Epithelial cell of esophagus (primary cell): ENCODE measurements at regions not wholly inside any gene's neighbourhood (a gene's known extent, or its start where the extent isn't known, plus 50 kb on each side); places are given as distances from the start of the nearest gene placed in this dataset.
"Not testable (repeated sequence)": the region's sequence is repeated elsewhere in the genome, so short reads cannot be mapped to it uniquely, and the experiment has no call there.

ENCODE experiments used
- DNase-seq: peaks from one replicate; pipeline ENCODE4 v3.0.0; 2010; ENCODE audit warnings: low read depth
- H3K4me3 ChIP-seq: 2 replicates; pipeline ENCODE4 v1.5.1; 2011; ENCODE audit warnings: mild to moderate bottlenecking, low read length, control low read depth
- TF ChIP-seq, protein P1 (sequence below): IDR thresholded peaks from 2 replicates; pipeline ENCODE4 v1.5.1; 2011; ENCODE audit warnings: low read depth, mild to moderate bottlenecking, low read length, control low read depth, inconsistent platforms; ENCODE audit not compliant: insufficient read depth; ENCODE audit errors: missing control alignments

DNA sequence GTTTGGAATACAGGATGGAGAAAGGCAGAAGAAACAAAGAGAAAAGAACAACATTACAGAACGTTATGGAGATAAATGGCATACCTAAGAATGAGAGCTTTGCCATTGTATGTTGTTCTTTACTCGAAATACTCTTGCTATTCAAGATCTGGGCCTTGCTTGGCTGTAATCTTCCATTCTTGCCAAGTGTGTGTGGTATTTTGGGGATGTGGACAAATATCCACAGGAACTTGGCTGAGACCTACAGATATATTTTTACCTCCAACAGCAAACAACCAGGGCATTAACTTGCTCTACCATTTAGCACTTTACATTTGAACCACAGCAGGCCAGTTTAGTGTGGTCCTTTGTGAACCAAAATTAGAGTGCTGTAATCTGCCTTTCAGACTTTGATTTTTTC is 76.3 kb downstream of the DKK1 start:
- no peak for DNase-seq
- TF ChIP-seq, protein P1, sequence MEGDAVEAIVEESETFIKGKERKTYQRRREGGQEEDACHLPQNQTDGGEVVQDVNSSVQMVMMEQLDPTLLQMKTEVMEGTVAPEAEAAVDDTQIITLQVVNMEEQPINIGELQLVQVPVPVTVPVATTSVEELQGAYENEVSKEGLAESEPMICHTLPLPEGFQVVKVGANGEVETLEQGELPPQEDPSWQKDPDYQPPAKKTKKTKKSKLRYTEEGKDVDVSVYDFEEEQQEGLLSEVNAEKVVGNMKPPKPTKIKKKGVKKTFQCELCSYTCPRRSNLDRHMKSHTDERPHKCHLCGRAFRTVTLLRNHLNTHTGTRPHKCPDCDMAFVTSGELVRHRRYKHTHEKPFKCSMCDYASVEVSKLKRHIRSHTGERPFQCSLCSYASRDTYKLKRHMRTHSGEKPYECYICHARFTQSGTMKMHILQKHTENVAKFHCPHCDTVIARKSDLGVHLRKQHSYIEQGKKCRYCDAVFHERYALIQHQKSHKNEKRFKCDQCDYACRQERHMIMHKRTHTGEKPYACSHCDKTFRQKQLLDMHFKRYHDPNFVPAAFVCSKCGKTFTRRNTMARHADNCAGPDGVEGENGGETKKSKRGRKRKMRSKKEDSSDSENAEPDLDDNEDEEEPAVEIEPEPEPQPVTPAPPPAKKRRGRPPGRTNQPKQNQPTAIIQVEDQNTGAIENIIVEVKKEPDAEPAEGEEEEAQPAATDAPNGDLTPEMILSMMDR, result no peak
- H3K4me3 ChIP-seq, result no peak overlapping the region

DNA sequence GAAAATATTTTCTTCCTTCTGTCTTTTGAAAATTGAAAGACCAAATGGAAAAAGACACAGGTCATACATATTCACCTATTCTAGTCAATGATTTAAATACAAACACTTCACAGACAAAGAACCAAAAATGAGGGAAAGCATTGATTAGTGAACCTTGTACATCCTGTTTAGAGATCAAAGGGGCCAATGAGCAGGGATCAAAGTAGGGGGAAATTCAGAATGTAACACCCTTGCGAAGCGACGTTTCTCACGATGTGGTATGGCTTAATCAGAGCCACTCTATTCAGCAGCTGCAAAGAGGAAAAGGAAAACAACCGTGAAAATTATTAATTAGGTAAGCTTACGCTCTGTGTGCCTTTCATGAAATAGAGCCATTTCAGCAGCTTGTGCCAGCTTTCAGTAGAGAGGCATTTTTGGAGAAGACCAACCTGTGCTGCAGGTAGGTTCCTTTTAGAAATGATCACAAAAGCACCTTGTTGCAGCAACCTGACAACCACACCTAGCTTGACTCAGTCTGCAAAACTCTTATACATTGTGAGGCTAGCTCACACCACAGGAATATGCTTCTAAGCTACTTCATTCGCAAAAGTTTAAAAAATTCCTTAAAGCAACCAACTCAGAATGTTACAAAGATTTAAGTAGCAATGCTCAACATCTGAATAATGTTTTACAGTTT is 78.0 kb downstream of the DKK1 start:
- no peak overlapping the region for H3K4me3 ChIP-seq
- peak; percentile 74 for DNase-seq
- TF ChIP-seq, protein P1, result no peak

DNA sequence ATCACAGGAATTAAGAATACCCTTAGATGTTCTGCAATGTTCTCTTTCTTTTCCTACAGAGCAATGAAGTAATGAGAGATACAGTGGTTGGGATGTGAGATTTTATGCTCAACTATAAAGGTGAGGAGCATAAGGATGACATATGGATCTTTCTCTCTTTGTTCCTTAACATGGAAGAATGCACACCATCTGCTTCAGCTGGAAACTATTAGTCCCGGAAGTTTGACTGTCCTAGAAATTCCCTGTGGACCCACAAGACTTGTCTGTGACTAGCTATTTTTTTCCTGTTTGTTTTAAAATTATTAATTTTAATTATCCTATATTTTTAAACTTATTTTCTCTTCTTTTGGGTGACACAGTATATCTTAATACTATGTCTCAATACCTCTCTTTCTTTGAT is 80.2 kb downstream of the DKK1 start:
- TF ChIP-seq, protein P1, result no peak
- DNase-seq, result no peak

DNA sequence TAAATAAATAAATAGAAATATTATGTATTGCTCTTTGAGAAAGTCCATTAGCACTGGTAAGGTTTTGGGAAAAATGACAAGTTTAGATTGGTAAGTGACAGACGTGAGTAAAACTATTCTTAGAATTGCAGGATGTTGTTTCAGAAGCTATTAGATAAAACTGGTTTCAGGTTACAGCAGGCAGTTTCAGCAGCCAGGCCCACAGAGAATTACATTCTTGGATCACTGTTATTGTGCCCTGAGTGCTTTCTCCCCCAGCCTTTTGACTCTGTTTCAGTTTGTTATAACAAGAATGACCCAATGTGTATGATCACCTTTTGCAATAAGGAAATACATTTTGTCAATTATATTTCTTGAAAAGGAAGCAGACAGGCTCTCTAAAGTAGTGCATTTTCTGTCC is 86.5 kb downstream of the DKK1 start:
- no peak overlapping the region for H3K4me3 ChIP-seq
- TF ChIP-seq, protein P1, result no peak
- DNase-seq, result peak; percentile 45

More for the DNA sequence above, 80.2 kb downstream of the DKK1 start:
- H3K4me3 ChIP-seq, result no peak overlapping the region

DNA sequence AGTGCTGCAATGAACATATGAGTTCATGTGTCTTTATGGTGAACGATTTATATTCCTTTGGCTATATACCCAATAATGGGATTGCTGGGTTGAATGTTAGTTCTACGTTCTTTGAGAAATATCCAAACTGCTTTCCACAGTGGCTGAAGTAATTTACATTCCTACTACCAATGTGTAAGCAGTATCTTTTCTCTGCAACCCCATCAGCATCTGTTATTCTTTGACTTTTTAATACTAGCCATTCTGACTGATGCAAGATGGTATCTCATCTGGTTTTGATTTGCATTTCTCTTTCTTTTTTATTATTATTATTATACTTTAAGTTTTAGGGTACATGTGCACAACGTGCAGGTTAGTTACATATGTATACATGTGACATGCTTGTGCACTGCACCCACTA is 89.7 kb downstream of the DKK1 start:
- not testable (repeated sequence) for H3K4me3 ChIP-seq, DNase-seq

DNA sequence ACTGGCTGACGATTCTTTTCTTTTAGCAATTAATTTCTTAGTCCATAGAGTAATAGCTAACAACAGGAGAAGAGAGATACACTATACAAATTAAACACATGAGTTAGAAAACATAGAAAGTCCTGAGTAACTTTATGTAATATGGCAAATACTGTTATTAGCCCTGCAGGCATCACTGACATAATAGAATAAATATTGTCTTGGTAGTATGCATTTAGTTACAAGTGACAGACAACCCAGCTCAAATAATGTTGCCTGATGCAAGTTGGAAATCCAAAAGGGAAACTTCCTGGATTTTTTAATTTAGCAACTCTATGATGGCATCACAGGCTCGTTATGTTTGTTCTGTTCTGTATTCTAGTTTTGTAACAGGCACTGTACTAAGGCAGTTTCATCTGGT is 95.1 kb downstream of the DKK1 start:
- DNase-seq, result peak; percentile 24
- no peak overlapping the region for H3K4me3 ChIP-seq

DNA sequence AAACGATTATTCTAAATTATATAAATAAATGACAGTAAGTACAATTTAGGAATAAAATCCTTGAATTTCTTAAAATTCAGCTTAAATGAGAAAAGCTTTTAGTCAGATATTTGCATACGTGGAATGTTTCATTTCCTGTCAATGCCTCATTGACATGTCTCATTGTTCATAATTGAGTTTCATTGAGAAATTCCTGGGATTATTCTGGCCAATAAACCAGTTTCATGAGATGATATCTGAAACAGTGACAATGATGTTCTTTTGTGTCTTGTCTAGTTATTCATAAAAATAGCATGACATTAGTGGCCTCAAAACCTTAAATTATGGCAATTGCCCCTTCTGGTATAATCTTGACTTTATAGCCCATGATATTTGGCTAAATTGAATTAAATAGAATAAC is 95.8 kb downstream of the DKK1 start:
- peak; percentile 6 for DNase-seq

More for the DNA sequence above, 95.1 kb downstream of the DKK1 start:
- TF ChIP-seq, protein P1, result no peak

More for the DNA sequence above, 95.8 kb downstream of the DKK1 start:
- no peak overlapping the region for H3K4me3 ChIP-seq
- TF ChIP-seq, protein P1, result no peak
